CD14-positive monocyte (primary cell): ENCODE measurements at regions not wholly inside any gene's neighbourhood (a gene's known extent, or its start where the extent isn't known, plus 50 kb on each side); places are given as distances from the start of the nearest gene placed in this dataset.

Experiments used
- DNase-seq, 3 donors: peaks; one replicate each; pipeline ENCODE4 v3.0.0-alpha.2; 2011 to 2022
- H2AFZ ChIP-seq: 2 replicates; pipeline ENCODE4 v1.6.0; 2012; ENCODE audit warnings: mild to moderate bottlenecking, low read depth, low read length, inconsistent platforms; ENCODE audit not compliant: insufficient read depth, poor library complexity, severe bottlenecking
- H3K27ac ChIP-seq, 2 donors: 1 replicate in 1 of 2; 2 replicates in 1 of 2; pipeline ENCODE4 v1.5.1; 2012 to 2013; ENCODE audit warnings: low read length in 2 of 2, control low read depth in 1 of 2, inconsistent platforms in 1 of 2, low read depth in 1 of 2, mild to moderate bottlenecking in 1 of 2
- H3K27me3 ChIP-seq, 2 donors: one replicate each; pipeline versions ENCODE4 v1.6.0 to v1.6.1; 2011 to 2013; ENCODE audit warnings: low read length in 2 of 2; ENCODE audit not compliant: control insufficient read depth in 2 of 2, insufficient read depth in 2 of 2
- H3K36me3 ChIP-seq, 2 donors: replicated peaks in 1 of 2; 1 replicate in 1 of 2; 2 replicates in 1 of 2; pipeline versions ENCODE4 v1.5.1 to v1.6.1; 2012 to 2013; ENCODE audit warnings: low read length in 2 of 2, control low read depth in 1 of 2, inconsistent platforms in 1 of 2, mild to moderate bottlenecking in 1 of 2; ENCODE audit not compliant: insufficient read depth in 2 of 2, control insufficient read depth in 1 of 2
- H3K4me1 ChIP-seq, 2 donors: 1 replicate in 1 of 2; 2 replicates in 1 of 2; pipeline versions ENCODE4 v1.5.1 to v1.6.1; 2012 to 2013; ENCODE audit warnings: low read length in 2 of 2, control low read depth in 1 of 2, inconsistent platforms in 1 of 2, mild to moderate bottlenecking in 1 of 2, moderate library complexity in 1 of 2; ENCODE audit not compliant: insufficient read depth in 2 of 2, control insufficient read depth in 1 of 2
- H3K4me2 ChIP-seq: replicated peaks from 2 replicates; pipeline ENCODE3; 2012; ENCODE audit warnings: low read length, moderate library complexity, mild to moderate bottlenecking; ENCODE audit not compliant: poor library complexity, severe bottlenecking; ENCODE audit errors: extremely low read depth
- H3K4me3 ChIP-seq, 3 experiments: fragments of 200-600 bp in 1 of 3; sonication (generic) in 1 of 3; replicated peaks in 1 of 3; 1 replicate in 2 of 3; 2 replicates in 1 of 3; pipeline ENCODE4 v1.5.1; 2011 to 2013; ENCODE audit warnings: low read length in 3 of 3, mild to moderate bottlenecking in 3 of 3, control low read depth in 2 of 3, low read depth in 2 of 3, inconsistent platforms in 1 of 3, moderate library complexity in 1 of 3
- H3K79me2 ChIP-seq: 2 replicates; pipeline ENCODE4 v1.6.0; 2012; ENCODE audit warnings: mild to moderate bottlenecking, control low read depth, inconsistent platforms, low read length, moderate library complexity; ENCODE audit not compliant: insufficient read depth
- H3K9ac ChIP-seq: 2 replicates; pipeline ENCODE4 v1.6.0; 2017; ENCODE audit warnings: low read length, mild to moderate bottlenecking; ENCODE audit not compliant: insufficient read depth, poor library complexity, severe bottlenecking
- H3K9me3 ChIP-seq, 2 donors: replicated peaks in 1 of 2; 1 replicate in 1 of 2; 2 replicates in 1 of 2; pipeline versions ENCODE4 v1.5.1 to v1.6.1; 2012 to 2013; ENCODE audit warnings: low read length in 2 of 2, control low read depth in 1 of 2; ENCODE audit not compliant: control insufficient read depth in 1 of 2, insufficient read depth in 1 of 2
- H4K20me1 ChIP-seq: 2 replicates; pipeline ENCODE4 v1.6.0; 2012; ENCODE audit warnings: mild to moderate bottlenecking, low read length, control low read depth, moderate library complexity; ENCODE audit not compliant: insufficient read depth
- H3K27ac Mint-ChIP-seq, 7 donors: one replicate each; pipeline ENCODE4 v1.8.0; 2020; ENCODE audit warnings: mild to moderate bottlenecking in 7 of 7, mixed read lengths in 7 of 7, moderate library complexity in 6 of 7, inconsistent platforms in 2 of 7
- H3K27me3 Mint-ChIP-seq, 3 donors: one replicate each; pipeline ENCODE4 v1.8.0; 2021 to 2022; ENCODE audit warnings: low read depth in 3 of 3, mild to moderate bottlenecking in 3 of 3, mixed read lengths in 3 of 3, moderate library complexity in 3 of 3, inconsistent platforms in 1 of 3
- H3K36me3 Mint-ChIP-seq, 2 donors: one replicate each; pipeline ENCODE4 v1.8.0; 2020; ENCODE audit warnings: mixed read lengths in 2 of 2, inconsistent platforms in 1 of 2, mild to moderate bottlenecking in 1 of 2
- H3K4me1 Mint-ChIP-seq: one replicate; pipeline ENCODE4 v1.8.0; 2020; ENCODE audit warnings: mild to moderate bottlenecking, mixed read lengths
- H3K4me3 Mint-ChIP-seq, 2 donors: one replicate each; pipeline ENCODE4 v1.8.0; 2020; ENCODE audit warnings: mild to moderate bottlenecking in 2 of 2, mixed read lengths in 2 of 2, moderate library complexity in 1 of 2
- H3K9me3 Mint-ChIP-seq, 7 donors: one replicate each; pipeline ENCODE4 v1.8.0; 2020 to 2022; ENCODE audit warnings: mixed read lengths in 7 of 7, mild to moderate bottlenecking in 6 of 7, moderate library complexity in 6 of 7, inconsistent platforms in 2 of 7
- WGBS: methylation state at CpG from one replicate; pipeline ENCODE4 v1.1.5; 2013; ENCODE audit warnings: missing lambda C conversion rate; ENCODE audit not compliant: insufficient coverage; 5-methylcytosine and 5-hydroxymethylcytosine counted together
- intact Hi-C, 2 donors: fragments of 100-400 bp; cut with micrococcal nuclease; formaldehyde crosslinking; loops; one replicate each; pipeline versions ENCODE4 v1.15.0 to v1.15.1; 2023
- TF ChIP-seq, protein P1 (sequence below): fragments of 200-600 bp; IDR thresholded peaks from one replicate; pipeline ENCODE4 v1.8.0; 2022; ENCODE audit warnings: antibody characterized with exemption, mild to moderate bottlenecking

DNA sequence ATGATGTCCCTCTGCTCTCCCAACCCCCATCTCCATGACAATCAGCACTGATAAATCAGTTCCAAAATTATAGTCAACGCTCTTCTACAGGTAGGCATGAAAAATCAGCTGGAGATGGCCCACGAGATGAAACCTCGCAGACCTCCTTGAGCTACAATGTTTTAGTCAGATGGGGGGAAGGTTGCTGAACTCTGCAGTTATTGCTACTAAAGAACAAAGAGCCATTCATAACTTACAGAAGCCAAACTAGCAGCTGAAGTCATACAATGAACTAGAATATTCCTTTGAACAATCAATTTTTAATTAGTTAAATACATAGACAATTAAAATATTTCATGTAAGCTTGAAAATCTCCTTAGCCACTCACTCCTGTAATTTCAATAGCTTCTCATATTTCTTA is 179.2 kb downstream of the NHLRC3 start:
- Histone ChIP-seq H2AFZ (no peak overlapping the region), H3K27me3 (no peaks in the 10 kb centered on the region), H3K27ac (no peak overlapping the region), H4K20me1 (no peaks in the 10 kb centered on the region), H3K4me1 (no peaks in the 10 kb centered on the region), H3K9ac (no peak overlapping the region), H3K79me2 (no peaks in the 10 kb centered on the region), H3K36me3 (no peaks in the 10 kb centered on the region), H3K4me2 (no peak overlapping the region), H3K4me3 (no peak overlapping the region), H3K9me3 (peaks cover 0 to 2% of the 10 kb centered on the region in 2 donors)
- Mint-ChIP-seq H3K9me3 (peaks cover 0 to 13% (median 5%) of the 10 kb centered on the region in 7 donors), H3K4me1 (no peaks in the 10 kb centered on the region), H3K27me3 (peaks cover 0 to 1% (median 0%) of the 10 kb centered on the region in 3 donors), H3K36me3 (no peaks in the 10 kb centered on the region), H3K27ac (no peak overlapping the region), H3K4me3 (no peak overlapping the region)
- no CpG with 5 or more reads among the region's 3 CpGs for WGBS
- no peak for DNase-seq
- intact Hi-C loops = no loop called here
- TF ChIP-seq, protein P1, sequence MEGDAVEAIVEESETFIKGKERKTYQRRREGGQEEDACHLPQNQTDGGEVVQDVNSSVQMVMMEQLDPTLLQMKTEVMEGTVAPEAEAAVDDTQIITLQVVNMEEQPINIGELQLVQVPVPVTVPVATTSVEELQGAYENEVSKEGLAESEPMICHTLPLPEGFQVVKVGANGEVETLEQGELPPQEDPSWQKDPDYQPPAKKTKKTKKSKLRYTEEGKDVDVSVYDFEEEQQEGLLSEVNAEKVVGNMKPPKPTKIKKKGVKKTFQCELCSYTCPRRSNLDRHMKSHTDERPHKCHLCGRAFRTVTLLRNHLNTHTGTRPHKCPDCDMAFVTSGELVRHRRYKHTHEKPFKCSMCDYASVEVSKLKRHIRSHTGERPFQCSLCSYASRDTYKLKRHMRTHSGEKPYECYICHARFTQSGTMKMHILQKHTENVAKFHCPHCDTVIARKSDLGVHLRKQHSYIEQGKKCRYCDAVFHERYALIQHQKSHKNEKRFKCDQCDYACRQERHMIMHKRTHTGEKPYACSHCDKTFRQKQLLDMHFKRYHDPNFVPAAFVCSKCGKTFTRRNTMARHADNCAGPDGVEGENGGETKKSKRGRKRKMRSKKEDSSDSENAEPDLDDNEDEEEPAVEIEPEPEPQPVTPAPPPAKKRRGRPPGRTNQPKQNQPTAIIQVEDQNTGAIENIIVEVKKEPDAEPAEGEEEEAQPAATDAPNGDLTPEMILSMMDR = no peak

DNA sequence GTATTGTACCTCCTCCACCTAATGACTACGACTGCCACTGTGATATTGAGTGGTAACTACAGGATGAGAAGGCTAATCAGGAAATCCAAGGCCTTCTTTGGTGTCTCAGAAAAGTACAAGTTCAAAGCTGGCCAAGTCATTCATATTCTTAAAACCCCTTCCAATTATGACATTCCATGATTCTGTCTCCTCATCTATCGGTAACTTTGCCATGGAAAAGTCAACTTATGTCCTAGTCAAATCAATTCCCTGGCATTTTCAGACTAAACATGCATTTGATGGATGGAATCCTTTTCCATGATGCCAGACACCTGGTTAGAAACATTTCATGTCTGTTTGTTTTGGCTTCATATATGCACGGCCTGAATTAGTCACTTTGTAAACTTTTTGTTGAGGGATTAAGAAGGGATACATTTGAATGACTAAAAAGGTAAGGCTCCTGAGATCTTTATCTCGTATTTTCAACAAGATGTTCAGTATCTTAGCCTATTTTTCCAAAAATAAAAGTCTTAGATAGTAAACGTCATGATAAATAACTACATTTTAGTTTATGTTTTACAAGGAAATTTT is 186.5 kb downstream of the NHLRC3 start:
- H3K4me1 ChIP-seq = no peaks in the 10 kb centered on the region
- WGBS = no CpG with 5 or more reads among the region's 5 CpGs
- TF ChIP-seq, protein P1 = no peak
- no peaks in the 10 kb centered on the region for H3K9me3 ChIP-seq
- H3K4me2 ChIP-seq = no peak overlapping the region
- intact Hi-C loops = no loop called here
- peaks cover 0 to 2% (median under 1%) of the 10 kb centered on the region in 3 donors for H3K27me3 Mint-ChIP-seq
- H3K27ac ChIP-seq = no peak overlapping the region
- H3K4me3 ChIP-seq = no peak overlapping the region
- no peak overlapping the region for H2AFZ ChIP-seq
- H3K9me3 Mint-ChIP-seq = peaks cover under 1 to 15% (median 3%) of the 10 kb centered on the region in 7 donors
- no peaks in the 10 kb centered on the region for H3K27me3 ChIP-seq
- no peaks in the 10 kb centered on the region for H3K79me2 ChIP-seq
- no peaks in the 10 kb centered on the region for H4K20me1 ChIP-seq
- no peaks in the 10 kb centered on the region for H3K36me3 Mint-ChIP-seq
- no peak overlapping the region for H3K9ac ChIP-seq
- H3K36me3 ChIP-seq = no peaks in the 10 kb centered on the region
- no peak overlapping the region for H3K27ac Mint-ChIP-seq
- DNase-seq = no peak
- H3K4me1 Mint-ChIP-seq = no peaks in the 10 kb centered on the region
- no peak overlapping the region for H3K4me3 Mint-ChIP-seq
